Hepatocyte (in vitro differentiated cells): ENCODE measurements at regions not wholly inside any gene's neighbourhood (a gene's known extent, or its start where the extent isn't known, plus 50 kb on each side); places are given as distances from the start of the nearest gene placed in this dataset.

Source experiments
- DNase-seq: peaks from one replicate; pipeline ENCODE4 v3.0.0-alpha.2; 2016; ENCODE audit warnings: low spot score
- H2AFZ ChIP-seq: fragments of 200-600 bp; sonication (generic); 2 replicates; pipeline ENCODE4 v1.6.0; 2016; ENCODE audit warnings: antibody characterized with exemption, mild to moderate bottlenecking
- H3K27ac ChIP-seq: fragments of 200-600 bp; sonication (generic); 2 replicates; pipeline ENCODE4 v1.5.1; 2016; ENCODE audit warnings: mild to moderate bottlenecking
- H3K27me3 ChIP-seq: fragments of 200-600 bp; sonication (generic); 2 replicates; pipeline ENCODE4 v1.6.1; 2016
- H3K36me3 ChIP-seq: fragments of 200-600 bp; sonication (generic); replicated peaks from 2 replicates; pipeline ENCODE4 v1.5.1; 2016; ENCODE audit warnings: low read depth; ENCODE audit not compliant: insufficient read depth
- H3K4me1 ChIP-seq: fragments of 200-600 bp; sonication (generic); 2 replicates; pipeline ENCODE4 v1.5.1; 2016; ENCODE audit warnings: mild to moderate bottlenecking, moderate library complexity; ENCODE audit not compliant: insufficient read depth
- H3K4me2 ChIP-seq: fragments of 200-600 bp; sonication (generic); 2 replicates; pipeline ENCODE4 v1.6.0; 2016
- H3K4me3 ChIP-seq: fragments of 200-600 bp; sonication (generic); 2 replicates; pipeline ENCODE4 v1.5.1; 2016; ENCODE audit warnings: mild to moderate bottlenecking
- H3K79me2 ChIP-seq: fragments of 200-600 bp; sonication (generic); 2 replicates; pipeline ENCODE4 v1.6.0; 2017; ENCODE audit warnings: mild to moderate bottlenecking
- H3K9me2 ChIP-seq: fragments of 200-600 bp; sonication (generic); replicated peaks from 2 replicates; pipeline ENCODE4 v1.6.0; 2017; ENCODE audit warnings: mild to moderate bottlenecking; ENCODE audit not compliant: insufficient read depth
- H3K9me3 ChIP-seq: fragments of 200-600 bp; sonication (generic); 2 replicates; pipeline ENCODE4 v1.5.1; 2016; ENCODE audit warnings: low read depth, mild to moderate bottlenecking
- H4K20me1 ChIP-seq: fragments of 200-600 bp; sonication (generic); 2 replicates; pipeline ENCODE4 v1.6.0; 2016; ENCODE audit warnings: mild to moderate bottlenecking; ENCODE audit not compliant: insufficient read depth, poor library complexity, severe bottlenecking
- CTCF ChIP-seq: fragments of 200-600 bp; sonication (generic); IDR thresholded peaks from 2 replicates; pipeline ENCODE4 v1.5.1; 2016; ENCODE audit warnings: antibody characterized with exemption, mild to moderate bottlenecking; ENCODE audit not compliant: poor library complexity
- EZH2 ChIP-seq: fragments of 200-600 bp; sonication (generic); IDR thresholded peaks from 2 replicates; pipeline ENCODE4 v1.6.1; 2016; ENCODE audit warnings: antibody characterized with exemption, mild to moderate bottlenecking, borderline replicate concordance
- EZH2phosphoT487 ChIP-seq: fragments of 200-600 bp; sonication (generic); IDR thresholded peaks from one replicate; pipeline ENCODE4 v1.6.1; 2018; ENCODE audit warnings: antibody characterized with exemption, mild to moderate bottlenecking, low read depth, moderate library complexity; ENCODE audit not compliant: unreplicated experiment, severe bottlenecking
- WGBS: methylation state at CpG from one replicate; pipeline ENCODE4 v1.1.6; 2016; ENCODE audit warnings: low lambda C conversion rate; ENCODE audit errors: missing lambda C conversion rate; 5-methylcytosine and 5-hydroxymethylcytosine counted together

DNA sequence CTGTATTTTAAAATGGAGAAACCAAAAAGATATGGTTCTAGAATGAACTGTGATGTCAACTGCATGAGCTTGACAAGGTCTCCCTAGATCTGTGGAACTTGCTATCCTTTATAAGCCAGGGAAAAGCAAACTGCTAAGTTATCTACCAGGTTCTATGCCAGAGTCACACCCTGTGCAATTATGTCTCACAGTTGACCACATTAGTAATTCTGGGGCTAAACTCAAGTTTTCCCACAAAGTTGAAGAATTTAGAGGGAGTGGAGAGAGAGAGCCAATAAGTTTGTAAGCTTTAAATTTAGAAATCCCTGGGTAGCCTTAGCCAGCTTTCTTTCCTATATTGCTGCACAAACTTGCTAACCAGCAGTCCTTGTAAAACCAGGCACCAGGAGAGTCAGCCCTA, 407.0 kb upstream of the SASH1 start:
- no peak overlapping the region for H3K27ac ChIP-seq
- H3K9me3 ChIP-seq: no peaks in the 10 kb centered on the region
- H4K20me1 ChIP-seq: no peaks in the 10 kb centered on the region
- H3K79me2 ChIP-seq: no peaks in the 10 kb centered on the region
- no peaks in the 10 kb centered on the region for H3K9me2 ChIP-seq
- TF ChIP-seq EZH2phosphoT487 (no peak), CTCF (no peak), EZH2 (no peak)
- no peak for DNase-seq
- no peak overlapping the region for H2AFZ ChIP-seq
- H3K36me3 ChIP-seq: no peaks in the 10 kb centered on the region
- H3K27me3 ChIP-seq: no peaks in the 10 kb centered on the region
- peaks cover 3% of the 10 kb centered on the region for H3K4me1 ChIP-seq
- no peak overlapping the region for H3K4me2 ChIP-seq
- H3K4me3 ChIP-seq: no peak overlapping the region

DNA sequence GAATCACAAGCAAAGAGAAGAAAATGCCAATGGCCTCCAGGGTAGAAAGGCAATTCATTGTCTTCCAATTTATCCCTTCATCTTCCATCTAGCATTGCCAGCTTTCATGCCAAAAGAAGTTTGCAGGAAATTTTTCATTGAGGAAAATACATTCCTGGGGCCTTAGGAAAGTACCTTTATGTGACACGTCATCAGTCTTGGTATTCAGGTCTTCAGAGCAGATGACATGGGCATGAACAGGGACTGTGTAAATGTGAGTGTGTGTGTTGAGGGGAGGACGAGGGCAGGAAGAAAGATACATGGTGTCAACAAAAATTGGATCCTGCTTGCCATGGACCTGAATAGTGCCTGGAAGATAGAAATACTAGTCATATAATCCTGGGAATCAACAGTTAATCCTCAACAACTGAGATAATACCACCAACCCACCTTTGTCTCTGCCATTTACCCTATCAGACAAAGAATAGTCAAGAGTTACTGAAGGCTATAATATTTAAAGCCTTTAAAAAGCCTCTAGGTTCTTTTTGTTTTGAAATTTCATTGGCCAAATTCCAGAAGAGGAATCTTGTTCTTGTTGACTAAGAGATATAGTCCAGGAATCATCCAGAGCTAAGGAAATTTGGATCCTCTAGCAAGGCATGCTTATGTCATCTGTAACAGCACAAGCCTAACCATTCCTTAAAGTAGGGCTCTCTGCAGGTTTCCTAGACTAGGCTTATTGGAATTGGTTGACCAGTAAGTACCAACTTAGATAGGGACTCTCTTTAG, 405.8 kb upstream of the SASH1 start:
- Histone ChIP-seq H3K4me3 (no peak overlapping the region), H3K79me2 (no peaks in the 10 kb centered on the region), H3K9me3 (no peaks in the 10 kb centered on the region), H3K27me3 (no peaks in the 10 kb centered on the region), H3K9me2 (no peaks in the 10 kb centered on the region), H2AFZ (no peak overlapping the region), H4K20me1 (no peaks in the 10 kb centered on the region), H3K4me2 (no peak overlapping the region), H3K4me1 (peaks cover 11% of the 10 kb centered on the region), H3K36me3 (no peaks in the 10 kb centered on the region), H3K27ac (no peak overlapping the region)
- TF ChIP-seq EZH2 (no peak), EZH2phosphoT487 (no peak), CTCF (no peak)
- 94% methylated on average over 2 of the region's 2 CpGs for WGBS
- no peak for DNase-seq

- TF ChIP-seq EZH2phosphoT487 (no peak), CTCF (no peak), EZH2 (no peak)
- WGBS: 39% methylated on average over 4 of the region's 4 CpGs
These were observed 401.5 kb upstream of the SASH1 start for GRCh38 chr6:147941143-147941542.

GRCh38 chr6:147942363-147942762, 400.3 kb upstream of the SASH1 start:
- H3K9me3 ChIP-seq: no peaks in the 10 kb centered on the region

More at GRCh38 chr6:147941143-147941542, 401.5 kb upstream of the SASH1 start:
- Histone ChIP-seq H3K4me2 (peak overlapping the region; percentile 32), H3K9me3 (no peaks in the 10 kb centered on the region), H3K4me3 (no peak overlapping the region), H2AFZ (no peak overlapping the region), H3K4me1 (peaks cover 8% of the 10 kb centered on the region), H3K36me3 (no peaks in the 10 kb centered on the region), H4K20me1 (no peaks in the 10 kb centered on the region), H3K9me2 (no peaks in the 10 kb centered on the region), H3K27ac (no peak overlapping the region), H3K79me2 (no peaks in the 10 kb centered on the region), H3K27me3 (no peaks in the 10 kb centered on the region)
- no peak for DNase-seq

More at GRCh38 chr6:147942363-147942762, 400.3 kb upstream of the SASH1 start:
- Histone ChIP-seq H3K36me3 (no peaks in the 10 kb centered on the region), H4K20me1 (no peaks in the 10 kb centered on the region), H3K9me2 (no peaks in the 10 kb centered on the region), H3K79me2 (no peaks in the 10 kb centered on the region), H3K4me2 (no peak overlapping the region), H2AFZ (no peak overlapping the region), H3K4me3 (no peak overlapping the region), H3K27ac (no peak overlapping the region), H3K27me3 (no peaks in the 10 kb centered on the region), H3K4me1 (peaks cover 8% of the 10 kb centered on the region)
- 49% methylated on average over 3 of the region's 3 CpGs for WGBS
- TF ChIP-seq EZH2 (no peak), EZH2phosphoT487 (no peak), CTCF (no peak)
- DNase-seq: no peak
